Heart left ventricle (tissue), 13 donors: ENCODE measurements at regions not wholly inside any gene's neighbourhood (a gene's known extent, or its start where the extent isn't known, plus 50 kb on each side); places are given as distances from the start of the nearest gene placed in this dataset.

Source experiments
- POLR2A ChIP-seq, 2 donors: fragments of 450-650 bp; IDR thresholded peaks; one replicate each; pipeline ENCODE4 v1.6.1; 2017; ENCODE audit warnings: antibody characterized with exemption in 2 of 2, mild to moderate bottlenecking in 2 of 2, moderate library complexity in 2 of 2
- TF ChIP-seq, protein P1 (sequence below), 12 donors: fragments of 200-600 bp; sonication (generic) in 4 of 12; IDR thresholded peaks; one replicate each; pipeline versions ENCODE4 v1.5.0 to v1.8.0; 2018 to 2022; ENCODE audit warnings: antibody characterized with exemption in 12 of 12, mild to moderate bottlenecking in 5 of 12
- donor health status: ischemic (EF 13 %, LVEDD 7.1; RV severe dilation, severe dysfunction).
- donor health status: DM: no; HTN: yes; CAD: no.
- donor health status: DM: no; HTN: no; CAD: no.
- donor health status: ischemic (EF 25% LVEDD 6.9; RV normal size, moderate dysfunction).
- donor health status: ischemic (EF 25% LVEDD 5.7; RV mildly dilated, moderate dysfunction).
- donor health status: ischemic (EF 35%, LVEDD 5.7; RV mildly dilated, moderate dysfunction).
- donor health status: nonischemic (EF 11% LVEDD 7.7; RV severe dilation, severe dysfunction).
- donor health status: DM: yes; HTN: yes; CAD: no.
- donor health status: PGD.
- donor health status: ischemic (EF 29% LVEDD 5.4; RV normal size, mild dysfunction).
- donor health status: nonischemic (EF 23%, LVEDD 6.1; RV moderate dilation, normal function).

GRCh38 chr5:89117124-89117644, 234.2 kb upstream of the MEF2C start:
- no peak for TF ChIP-seq POLR2A (IDR thresholded peaks at IDR 0.05)
- TF ChIP-seq, protein P1, sequence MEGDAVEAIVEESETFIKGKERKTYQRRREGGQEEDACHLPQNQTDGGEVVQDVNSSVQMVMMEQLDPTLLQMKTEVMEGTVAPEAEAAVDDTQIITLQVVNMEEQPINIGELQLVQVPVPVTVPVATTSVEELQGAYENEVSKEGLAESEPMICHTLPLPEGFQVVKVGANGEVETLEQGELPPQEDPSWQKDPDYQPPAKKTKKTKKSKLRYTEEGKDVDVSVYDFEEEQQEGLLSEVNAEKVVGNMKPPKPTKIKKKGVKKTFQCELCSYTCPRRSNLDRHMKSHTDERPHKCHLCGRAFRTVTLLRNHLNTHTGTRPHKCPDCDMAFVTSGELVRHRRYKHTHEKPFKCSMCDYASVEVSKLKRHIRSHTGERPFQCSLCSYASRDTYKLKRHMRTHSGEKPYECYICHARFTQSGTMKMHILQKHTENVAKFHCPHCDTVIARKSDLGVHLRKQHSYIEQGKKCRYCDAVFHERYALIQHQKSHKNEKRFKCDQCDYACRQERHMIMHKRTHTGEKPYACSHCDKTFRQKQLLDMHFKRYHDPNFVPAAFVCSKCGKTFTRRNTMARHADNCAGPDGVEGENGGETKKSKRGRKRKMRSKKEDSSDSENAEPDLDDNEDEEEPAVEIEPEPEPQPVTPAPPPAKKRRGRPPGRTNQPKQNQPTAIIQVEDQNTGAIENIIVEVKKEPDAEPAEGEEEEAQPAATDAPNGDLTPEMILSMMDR (IDR thresholded peaks at IDR 0.05): no peak
